Mammary epithelial cell (primary cell): ENCODE measurements at regions not wholly inside any gene's neighbourhood (a gene's known extent, or its start where the extent isn't known, plus 50 kb on each side); places are given as distances from the start of the nearest gene placed in this dataset.

Experiments
- CTCF ChIP-seq, 2 donors: IDR thresholded peaks in 1 of 2; conservative IDR thresholded peaks in 1 of 2; 2 replicates each; pipeline ENCODE4 v1.5.1; 2011 to 2012; ENCODE audit warnings: inconsistent platforms in 2 of 2, low read length in 2 of 2, mild to moderate bottlenecking in 2 of 2, control low read depth in 1 of 2, low read depth in 1 of 2; ENCODE audit not compliant: insufficient read depth in 1 of 2; ENCODE audit errors: extremely low read depth in 1 of 2
- EZH2 ChIP-seq: IDR thresholded peaks from 2 replicates; pipeline ENCODE4 v1.6.1; 2012; ENCODE audit warnings: low read length, inconsistent platforms, borderline replicate concordance

DNA sequence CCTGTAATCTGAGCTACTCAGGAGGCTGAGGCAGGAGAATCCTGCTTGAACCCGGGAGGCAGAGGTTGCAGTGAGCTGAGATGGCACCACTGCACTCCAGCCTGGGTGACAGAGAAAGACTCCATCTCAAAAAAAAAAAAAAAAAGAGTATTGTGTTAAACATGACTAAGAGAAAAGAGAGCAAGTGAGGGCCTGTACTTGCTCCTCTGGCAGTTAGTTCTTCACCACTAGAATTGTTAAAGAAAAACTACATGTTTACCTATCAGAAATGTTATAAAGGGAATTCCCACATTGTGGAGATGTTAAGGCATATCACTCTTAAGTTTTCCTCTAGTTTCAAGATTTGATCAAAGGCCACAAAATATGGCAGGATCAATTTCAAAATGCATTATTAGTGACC is 75.4 kb upstream of the LRATD1 start:
- TF ChIP-seq CTCF (conservative IDR thresholded peaks at IDR 0.05 in 1 of 2, IDR thresholded peaks at IDR 0.05 in 1 of 2; ENCODE audit: extremely low read depth in 1 of 2, insufficient read depth in 1 of 2, low read depth in 1 of 2, low read length in 2 of 2) (no peak), EZH2 (no peak)
